ENCODE measurements at regions not wholly inside any gene's neighbourhood (a gene's known extent, or its start where the extent isn't known, plus 50 kb on each side); places are given as distances from the start of the nearest gene placed in this dataset.

GRCh38 chr5:68519143-68519542 is 303.6 kb downstream of the PIK3R1 start:
- Mint-ChIP-seq H3K4me3 (no peak overlapping the region), H3K9me3 (peaks cover 0 to 13% (median 3%) of the 10 kb centered on the region in 7 donors), H3K36me3 (no peaks in the 10 kb centered on the region), H3K27ac (peak overlapping the region in 1 of 7 donors; percentile 38), H3K4me1 (peaks cover 11% of the 10 kb centered on the region), H3K27me3 (ENCODE audit: low read depth in 3 of 3) (peaks cover 0 to 4% (median 2%) of the 10 kb centered on the region in 3 donors)
- H3K36me3 ChIP-seq (replicated peaks in 1 of 2; ENCODE audit: control insufficient read depth in 1 of 2, insufficient read depth in 2 of 2, low read length in 2 of 2): no peaks in the 10 kb centered on the region
- peak overlapping the region; percentile 20 for H3K4me2 ChIP-seq (replicated peaks; ENCODE audit: extremely low read depth, low read length, poor library complexity, severe bottlenecking)
- intact Hi-C loops (cut with micrococcal nuclease): no loop called here
- peak; percentile 37 to 64 (median 41) for DNase-seq
- no peaks in the 10 kb centered on the region for H4K20me1 ChIP-seq (ENCODE audit: insufficient read depth, low read length)
- 0% methylated on average over 1 of the region's 3 CpGs for WGBS (ENCODE audit: insufficient coverage)
- no peaks in the 10 kb centered on the region for H3K27me3 ChIP-seq (ENCODE audit: control insufficient read depth in 2 of 2, insufficient read depth in 2 of 2, low read length in 2 of 2)
- peak overlapping the region in 1 of 3 experiments; percentile 6 for H3K4me3 ChIP-seq (replicated peaks in 1 of 3; ENCODE audit: low read depth in 2 of 3, low read length in 3 of 3)
- no peaks in the 10 kb centered on the region for H3K79me2 ChIP-seq (ENCODE audit: insufficient read depth, low read length)
- no peak overlapping the region for H2AFZ ChIP-seq (ENCODE audit: insufficient read depth, low read depth, low read length, poor library complexity, severe bottlenecking)
- no peak for TF ChIP-seq CTCF (IDR thresholded peaks at IDR 0.05)
- peaks cover 18 to 21% of the 10 kb centered on the region in 2 donors for H3K4me1 ChIP-seq (ENCODE audit: control insufficient read depth in 1 of 2, insufficient read depth in 2 of 2, low read length in 2 of 2)
- no peak overlapping the region for H3K27ac ChIP-seq (ENCODE audit: low read depth in 1 of 2, low read length in 2 of 2)
- no peaks in the 10 kb centered on the region for H3K9me3 ChIP-seq (replicated peaks in 1 of 2; ENCODE audit: control insufficient read depth in 1 of 2, insufficient read depth in 1 of 2, low read length in 2 of 2)
- no peak overlapping the region for H3K9ac ChIP-seq (ENCODE audit: insufficient read depth, low read length, poor library complexity, severe bottlenecking)

- no peaks in the 10 kb centered on the region for H4K20me1 ChIP-seq (ENCODE audit: insufficient read depth, low read length)
- H3K4me1 ChIP-seq (ENCODE audit: control insufficient read depth in 1 of 2, insufficient read depth in 2 of 2, low read length in 2 of 2): peaks cover 18 to 21% of the 10 kb centered on the region in 2 donors
- Mint-ChIP-seq H3K9me3 (peaks cover 2 to 16% (median 8%) of the 10 kb centered on the region in 7 donors), H3K36me3 (no peaks in the 10 kb centered on the region), H3K27me3 (ENCODE audit: low read depth in 3 of 3) (peaks cover 0 to 4% (median 2%) of the 10 kb centered on the region in 3 donors), H3K4me3 (no peak overlapping the region), H3K4me1 (peaks cover 11% of the 10 kb centered on the region), H3K27ac (no peak overlapping the region)
- H3K27me3 ChIP-seq (ENCODE audit: control insufficient read depth in 2 of 2, insufficient read depth in 2 of 2, low read length in 2 of 2): no peaks in the 10 kb centered on the region
- H3K9ac ChIP-seq (ENCODE audit: insufficient read depth, low read length, poor library complexity, severe bottlenecking): no peak overlapping the region
- WGBS (ENCODE audit: insufficient coverage): no CpG with 5 or more reads among the region's 1 CpG
- intact Hi-C loops (cut with micrococcal nuclease): no loop called here
- peaks cover 0 to 5% of the 10 kb centered on the region in 2 donors for H3K9me3 ChIP-seq (replicated peaks in 1 of 2; ENCODE audit: control insufficient read depth in 1 of 2, insufficient read depth in 1 of 2, low read length in 2 of 2)
- no peak overlapping the region for H3K27ac ChIP-seq (ENCODE audit: low read depth in 1 of 2, low read length in 2 of 2)
- no peak overlapping the region for H3K4me3 ChIP-seq (replicated peaks in 1 of 3; ENCODE audit: low read depth in 2 of 3, low read length in 3 of 3)
- no peaks in the 10 kb centered on the region for H3K36me3 ChIP-seq (replicated peaks in 1 of 2; ENCODE audit: control insufficient read depth in 1 of 2, insufficient read depth in 2 of 2, low read length in 2 of 2)
- no peak overlapping the region for H3K4me2 ChIP-seq (replicated peaks; ENCODE audit: extremely low read depth, low read length, poor library complexity, severe bottlenecking)
- no peaks in the 10 kb centered on the region for H3K79me2 ChIP-seq (ENCODE audit: insufficient read depth, low read length)
- H2AFZ ChIP-seq (ENCODE audit: insufficient read depth, low read depth, low read length, poor library complexity, severe bottlenecking): no peak overlapping the region
- no peak for TF ChIP-seq CTCF (IDR thresholded peaks at IDR 0.05)
- DNase-seq: no peak
Measured at GRCh38 chr5:68521776-68522175, 306.2 kb downstream of the PIK3R1 start.

Data from CD14-positive monocyte (primary cell).